Right lobe of liver (tissue), 4 donors: ENCODE measurements at regions not wholly inside any gene's neighbourhood (a gene's known extent, or its start where the extent isn't known, plus 50 kb on each side); places are given as distances from the start of the nearest gene placed in this dataset.

Experiments
- POLR2A ChIP-seq: fragments of 450-650 bp; IDR thresholded peaks from one replicate; pipeline ENCODE4 v1.6.1; 2017; ENCODE audit warnings: antibody characterized with exemption, mild to moderate bottlenecking
- TF ChIP-seq, protein P1 (sequence below), 4 donors: fragments of 200-600 bp in 3 of 4; fragments of 450-650 bp in 1 of 4; IDR thresholded peaks; one replicate each; pipeline versions ENCODE4 v1.5.1 to v1.8.0; 2016 to 2022; ENCODE audit warnings: antibody characterized with exemption in 4 of 4, mild to moderate bottlenecking in 2 of 4
- donor health status: DM: no; HTN: no; CAD: no.
- donor health status: DM: no; HTN: no; CAD: no.
- donor health status: DM: no; HTN: yes; CAD: no.

DNA sequence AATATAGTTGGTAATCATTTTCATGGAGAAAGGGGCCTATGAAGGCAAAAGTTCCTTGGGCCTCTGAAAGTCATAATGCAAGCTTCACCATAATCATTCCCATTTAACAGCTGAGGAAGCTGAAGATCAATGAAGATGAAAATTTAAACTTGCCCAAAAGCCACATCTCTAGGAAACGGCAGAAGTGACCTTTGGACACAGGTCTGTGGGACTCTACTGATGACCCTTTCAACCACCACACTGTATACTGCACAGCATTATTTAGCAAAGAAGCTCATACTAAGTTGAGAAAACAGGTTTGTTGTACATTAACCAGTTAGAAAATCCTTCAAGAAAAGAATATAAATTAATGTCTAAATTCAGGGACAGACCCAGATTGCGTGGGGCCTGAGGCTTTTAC is 51.6 kb upstream of the ACTR3 start:
- TF ChIP-seq, protein P1, sequence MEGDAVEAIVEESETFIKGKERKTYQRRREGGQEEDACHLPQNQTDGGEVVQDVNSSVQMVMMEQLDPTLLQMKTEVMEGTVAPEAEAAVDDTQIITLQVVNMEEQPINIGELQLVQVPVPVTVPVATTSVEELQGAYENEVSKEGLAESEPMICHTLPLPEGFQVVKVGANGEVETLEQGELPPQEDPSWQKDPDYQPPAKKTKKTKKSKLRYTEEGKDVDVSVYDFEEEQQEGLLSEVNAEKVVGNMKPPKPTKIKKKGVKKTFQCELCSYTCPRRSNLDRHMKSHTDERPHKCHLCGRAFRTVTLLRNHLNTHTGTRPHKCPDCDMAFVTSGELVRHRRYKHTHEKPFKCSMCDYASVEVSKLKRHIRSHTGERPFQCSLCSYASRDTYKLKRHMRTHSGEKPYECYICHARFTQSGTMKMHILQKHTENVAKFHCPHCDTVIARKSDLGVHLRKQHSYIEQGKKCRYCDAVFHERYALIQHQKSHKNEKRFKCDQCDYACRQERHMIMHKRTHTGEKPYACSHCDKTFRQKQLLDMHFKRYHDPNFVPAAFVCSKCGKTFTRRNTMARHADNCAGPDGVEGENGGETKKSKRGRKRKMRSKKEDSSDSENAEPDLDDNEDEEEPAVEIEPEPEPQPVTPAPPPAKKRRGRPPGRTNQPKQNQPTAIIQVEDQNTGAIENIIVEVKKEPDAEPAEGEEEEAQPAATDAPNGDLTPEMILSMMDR (IDR thresholded peaks at IDR 0.05), result no peak
- TF ChIP-seq POLR2A, result no peak
